ENCODE measurements at regions not wholly inside any gene's neighbourhood (a gene's known extent, or its start where the extent isn't known, plus 50 kb on each side); places are given as distances from the start of the nearest gene placed in this dataset.
A peak's percentile ranks its signal among the peaks of the same experiment; 100 is the strongest.

DNA sequence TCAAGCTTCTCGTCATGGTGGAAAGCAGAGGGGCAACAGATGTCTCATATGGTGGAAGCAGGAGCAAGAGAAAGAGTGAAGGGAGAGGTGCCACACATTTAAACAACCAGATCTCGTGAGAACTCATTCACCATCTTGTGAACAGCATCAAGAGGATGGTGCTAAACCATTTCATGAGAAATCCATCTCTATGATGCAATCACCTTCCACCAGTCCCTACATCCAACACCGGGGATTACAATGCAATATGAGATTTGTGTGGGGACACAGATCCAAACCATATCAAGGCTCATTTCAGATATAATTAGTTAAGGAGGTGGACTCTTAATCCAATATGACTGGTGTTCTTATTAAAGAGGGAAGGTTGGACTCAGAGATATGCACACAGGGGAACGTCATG is 272.8 kb downstream of the KCNS3 start:
- no peak for DNase-seq (ENCODE audit: low read depth, low spot score)

DNA sequence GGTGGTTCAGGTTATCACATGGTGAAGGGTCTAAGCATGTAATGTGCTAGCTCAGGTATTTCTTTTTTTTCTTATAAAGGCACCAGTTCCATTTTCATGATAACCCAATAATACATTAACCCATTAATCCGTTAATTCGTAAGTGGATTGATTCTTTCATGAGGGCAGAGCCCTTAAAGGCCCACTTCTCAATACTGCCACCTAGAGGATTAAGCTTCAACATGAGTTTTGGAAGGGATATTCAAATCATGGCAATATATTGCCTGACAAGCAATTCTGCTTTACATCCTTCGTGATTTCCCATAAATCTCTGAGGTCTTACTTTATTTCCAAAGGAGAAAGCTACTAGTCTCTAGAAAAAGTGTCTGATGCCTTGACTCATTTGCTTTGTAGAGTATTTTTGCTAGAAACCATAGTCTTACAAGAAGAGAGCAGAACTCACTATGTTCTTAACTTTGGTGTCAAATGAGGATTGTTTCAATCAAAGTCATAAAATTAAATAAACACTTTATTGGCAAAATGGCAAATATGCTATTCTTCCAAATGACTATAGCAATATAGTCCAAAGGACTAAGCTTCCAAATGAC is 271.3 kb downstream of the KCNS3 start:
- DNase-seq (ENCODE audit: low read depth, low spot score) = peak; percentile 65

DNA sequence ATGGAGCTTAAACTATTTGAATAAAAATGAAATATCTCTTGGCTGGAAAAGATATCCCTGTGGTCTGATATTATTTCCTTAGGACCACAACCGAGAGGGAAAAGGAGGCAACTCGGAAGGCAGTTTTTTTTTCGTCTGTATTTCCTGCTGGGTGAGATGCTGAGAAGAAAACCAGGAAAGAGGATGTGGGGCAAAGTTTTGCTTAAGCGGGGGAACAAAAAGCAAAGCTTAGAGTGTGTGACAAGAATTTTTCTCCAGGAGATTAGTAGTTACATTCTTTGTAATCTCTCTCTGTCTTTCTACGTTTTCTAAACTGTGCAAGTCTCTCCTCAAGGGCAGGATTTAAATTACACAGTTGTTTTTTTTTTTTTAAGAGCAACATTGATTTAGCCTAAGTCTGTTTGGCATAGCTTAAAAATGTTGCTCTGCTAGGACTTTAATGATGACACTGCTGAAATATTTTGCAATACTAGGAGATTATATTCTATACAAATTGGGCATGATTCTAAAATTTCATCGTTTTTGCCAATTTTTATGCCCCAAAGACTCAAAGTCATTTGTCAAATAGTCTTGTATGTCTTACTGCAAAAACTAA is 258.5 kb downstream of the KCNS3 start:
- DNase-seq (ENCODE audit: low read depth, low spot score) = no peak

DNA sequence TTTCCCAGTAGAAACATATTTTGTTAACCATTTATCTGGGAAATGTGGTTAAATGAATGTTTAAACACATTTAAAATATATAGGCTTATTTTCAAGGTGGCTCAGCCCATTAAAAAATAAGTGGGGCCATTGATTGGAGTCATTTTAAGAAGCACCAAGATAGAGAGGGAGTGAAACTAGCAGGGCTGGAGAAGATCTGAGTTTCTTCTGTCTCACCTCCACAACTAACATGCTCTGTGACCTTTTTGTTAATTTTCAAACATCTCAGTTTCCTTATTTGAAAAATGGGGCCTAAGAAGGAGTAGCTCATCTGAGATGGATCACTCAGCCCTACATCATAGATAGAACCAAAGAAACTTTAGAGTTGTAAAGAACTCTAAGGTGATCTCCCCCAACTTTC is 254.8 kb downstream of the KCNS3 start:
- no peak for DNase-seq (ENCODE audit: low read depth, low spot score)

DNA sequence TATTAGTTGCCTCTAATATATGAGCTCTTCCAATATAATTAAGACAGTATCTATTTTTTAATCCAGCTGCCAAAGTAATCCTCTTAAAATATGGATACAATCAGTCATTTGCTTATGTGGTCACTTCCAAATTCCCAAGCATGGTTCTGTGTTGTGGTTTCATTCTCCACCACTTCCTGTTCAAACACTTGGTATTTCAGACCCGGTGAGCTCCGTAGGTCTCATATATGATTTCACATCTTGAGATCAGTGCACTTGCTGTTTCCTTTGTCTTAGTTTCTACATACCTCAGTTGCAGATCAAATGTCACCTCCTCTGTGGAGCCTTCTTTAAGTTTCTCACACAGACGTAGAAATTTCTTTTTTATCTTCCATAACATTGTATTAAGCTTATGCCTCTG is 254.2 kb downstream of the KCNS3 start:
- DNase-seq (ENCODE audit: low read depth, low spot score) = peak; percentile 58

DNA sequence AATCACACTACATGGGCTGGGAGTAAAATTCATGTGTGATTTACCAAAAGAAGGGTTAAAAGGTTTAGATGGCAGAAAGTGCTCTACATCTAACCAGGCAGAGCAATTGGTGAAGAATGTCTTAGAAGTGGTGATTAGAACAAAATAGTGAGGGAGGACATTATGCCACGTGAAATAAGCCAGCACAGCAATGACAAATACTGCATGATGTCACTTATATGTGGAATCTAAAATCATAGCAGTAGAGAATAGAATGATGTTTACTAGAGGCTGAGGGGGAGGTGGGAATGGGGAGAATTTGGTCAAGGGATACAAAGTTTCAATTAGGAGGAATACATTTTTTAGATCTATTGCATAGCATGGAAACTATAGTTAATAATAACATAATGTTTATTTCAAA is 253.3 kb downstream of the KCNS3 start:
- no peak for DNase-seq (ENCODE audit: low read depth, low spot score)

DNA sequence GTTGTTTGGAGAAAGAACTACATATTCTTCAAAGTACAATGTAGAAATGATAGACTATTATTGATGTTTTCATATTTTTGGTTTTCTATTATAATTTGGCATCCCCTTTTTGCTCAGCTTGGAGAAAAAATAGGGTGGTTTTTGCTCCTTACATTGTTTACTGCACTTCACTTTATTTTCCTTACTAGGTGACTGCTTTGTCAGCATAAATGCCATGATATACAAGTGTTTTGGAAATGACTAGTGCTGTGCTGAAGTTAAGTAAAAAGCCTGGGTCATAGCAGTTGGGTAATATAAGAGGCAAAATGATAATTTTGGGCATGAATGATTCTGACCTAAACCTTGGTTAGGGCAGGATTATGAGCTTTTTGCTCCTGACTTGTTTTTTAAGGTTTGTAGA is 250.9 kb downstream of the KCNS3 start:
- DNase-seq (ENCODE audit: low read depth, low spot score) = no peak

DNA sequence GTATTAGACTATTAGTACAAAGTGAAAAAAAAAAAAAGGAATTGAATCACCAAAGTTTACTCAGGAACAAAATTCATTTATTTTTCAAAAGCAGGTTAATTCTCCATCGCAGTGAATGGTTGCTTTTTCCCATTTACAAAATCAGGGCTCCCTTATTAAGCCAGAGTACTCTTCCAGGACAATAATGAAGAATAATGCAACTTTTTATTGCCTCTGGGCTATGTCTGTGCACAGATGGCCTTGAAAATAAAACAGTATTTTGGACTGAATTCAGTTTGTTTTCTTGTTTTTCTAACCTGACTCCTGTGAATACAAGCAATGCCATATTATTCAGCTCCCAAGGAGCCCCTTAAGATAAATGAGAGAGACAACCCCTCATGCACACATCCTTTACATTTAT is 246.8 kb downstream of the KCNS3 start:
- no peak for DNase-seq (ENCODE audit: low read depth, low spot score)

DNA sequence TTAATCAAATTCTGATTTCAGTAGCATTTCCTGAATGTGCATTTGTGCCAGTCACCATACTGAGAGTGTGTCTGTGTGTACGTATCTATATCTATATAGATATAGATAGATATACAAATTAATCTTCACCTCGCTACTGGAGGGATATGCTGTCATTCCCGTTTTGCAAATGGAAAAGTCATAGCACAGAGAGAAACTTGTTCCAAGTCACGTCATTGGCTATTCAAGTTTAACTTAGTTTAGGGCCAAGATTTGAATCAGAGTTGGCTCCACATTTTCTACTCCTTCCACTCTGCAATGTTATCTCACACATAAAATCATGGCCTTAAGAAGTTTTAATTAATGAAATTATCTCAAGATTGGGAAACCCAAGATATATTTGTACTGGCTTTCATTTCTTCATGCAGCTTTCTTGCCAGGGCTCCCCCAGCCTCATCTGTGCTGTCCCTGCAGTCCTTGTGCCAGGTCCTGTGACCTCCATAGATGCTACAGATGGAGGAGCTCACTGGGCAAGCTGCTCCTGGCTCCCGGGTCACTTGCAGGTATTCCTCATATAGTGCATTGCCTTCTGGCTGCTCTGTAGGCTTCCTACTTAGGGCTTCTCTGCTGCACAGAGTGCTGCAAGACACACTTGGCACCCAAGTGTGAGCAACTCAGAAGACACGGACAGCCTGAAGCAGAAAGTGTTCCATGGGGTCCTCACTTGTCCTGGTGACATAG is 245.8 kb downstream of the KCNS3 start:
- DNase-seq (ENCODE audit: low read depth, low spot score) = no peak

DNA sequence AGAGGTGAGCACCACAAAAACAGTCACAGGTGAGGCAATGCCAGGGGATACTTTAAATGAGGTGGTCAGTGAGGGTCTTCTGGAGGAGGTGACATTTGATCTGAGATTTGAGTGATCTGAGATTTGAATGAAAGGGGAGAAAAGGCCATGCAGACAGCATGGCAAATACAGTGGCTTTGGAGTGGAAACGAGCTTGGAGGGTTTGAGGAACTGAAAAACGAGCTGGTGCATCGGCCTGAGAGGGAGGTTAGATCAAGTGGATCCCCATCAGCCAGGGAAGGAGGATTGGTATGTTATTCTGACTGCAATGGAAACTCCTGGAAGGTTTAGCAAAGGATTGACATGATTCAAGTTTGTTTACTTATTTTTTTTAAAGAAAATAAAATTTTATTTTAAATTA is 245.1 kb downstream of the KCNS3 start:
- DNase-seq (ENCODE audit: low read depth, low spot score) = no peak

DNA sequence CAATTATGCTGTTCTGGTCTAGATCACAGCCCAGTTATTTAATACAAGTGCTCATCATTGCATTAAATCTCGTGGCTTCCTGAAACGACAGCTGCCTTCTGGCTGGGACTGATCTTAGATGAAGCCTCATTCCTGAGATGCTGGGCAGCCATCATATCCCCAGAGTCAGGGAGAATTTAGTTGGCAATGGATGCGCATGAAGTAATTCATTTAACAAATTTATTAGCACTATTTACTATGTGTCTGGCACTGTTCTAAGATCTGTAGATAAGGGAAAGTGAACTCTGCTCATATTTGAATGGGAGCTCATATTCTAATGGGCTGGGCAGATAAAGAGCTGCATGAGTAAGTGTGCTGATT is 244.7 kb downstream of the KCNS3 start:
- no peak for DNase-seq (ENCODE audit: low read depth, low spot score)

DNA sequence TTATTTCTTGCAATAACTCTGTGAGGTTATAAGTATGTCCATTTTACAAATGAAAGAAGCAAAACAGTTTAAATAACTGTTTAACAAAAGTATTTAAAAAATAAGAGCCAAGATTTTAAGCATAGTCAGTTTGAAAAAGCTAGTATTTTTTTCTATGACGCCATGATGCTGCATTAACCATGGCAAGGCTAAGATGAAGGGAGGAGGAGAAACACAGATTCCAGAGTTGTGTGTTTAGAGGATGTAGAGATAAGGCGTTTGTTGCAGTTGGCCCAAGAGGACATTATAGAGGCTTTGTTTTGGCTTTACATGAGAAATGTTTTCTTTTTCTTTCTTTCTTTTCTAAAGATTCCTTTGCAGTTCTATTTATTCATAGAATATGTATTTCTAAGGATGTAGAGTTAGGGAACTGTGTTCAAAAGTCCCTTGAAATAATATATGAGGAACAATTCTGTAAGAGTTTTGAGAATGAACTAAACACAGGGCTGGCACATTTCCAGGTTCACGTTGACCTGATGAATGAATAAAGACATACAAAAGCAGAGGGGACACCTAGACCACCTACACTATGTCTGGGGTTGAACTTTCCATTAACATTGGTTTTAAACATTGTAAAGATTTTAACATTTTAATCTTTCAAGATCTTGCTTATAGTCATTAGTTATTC is 244.2 kb downstream of the KCNS3 start:
- DNase-seq (ENCODE audit: low read depth, low spot score) = no peak

DNA sequence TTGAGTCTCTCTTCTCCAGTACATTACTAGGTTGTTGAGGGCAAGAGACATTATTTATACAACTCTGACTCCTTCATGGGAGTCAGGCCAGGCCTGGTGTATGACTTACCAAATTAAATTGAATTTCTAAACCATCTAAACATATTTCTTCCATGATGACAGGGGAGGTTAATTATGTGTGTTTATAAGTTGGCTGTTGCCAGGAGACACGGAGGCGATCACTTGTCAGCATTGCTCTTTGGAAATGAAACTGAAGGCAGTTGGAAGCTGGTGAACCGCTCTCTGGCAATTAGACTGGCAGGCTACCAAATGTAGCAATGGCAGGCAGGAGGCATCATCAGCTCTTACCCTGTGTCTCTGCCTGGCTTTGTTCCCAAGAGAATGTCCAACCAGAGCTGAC is 241.4 kb downstream of the KCNS3 start:
- DNase-seq (ENCODE audit: low read depth, low spot score) = peak; percentile 60

DNA sequence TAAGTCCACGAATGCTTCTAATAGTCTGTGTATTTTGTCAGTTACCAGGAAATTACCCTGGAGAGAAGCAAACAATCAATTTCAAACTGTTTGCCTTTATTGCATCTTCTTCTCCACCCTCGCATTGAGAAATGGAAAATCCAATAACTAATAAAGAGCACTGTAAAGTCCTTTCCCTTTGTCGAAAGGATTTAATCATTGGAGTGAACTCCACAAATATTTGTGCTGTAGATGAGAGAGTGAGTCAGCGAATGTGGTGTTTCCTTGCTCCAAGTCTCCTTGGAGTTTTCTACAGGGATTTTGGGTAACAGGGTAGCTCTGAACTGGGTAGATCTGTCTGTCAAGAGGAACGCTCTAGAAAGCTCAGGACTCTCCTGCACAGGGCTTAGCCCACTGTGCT is 240.2 kb downstream of the KCNS3 start:
- peak; percentile 37 for DNase-seq (ENCODE audit: low read depth, low spot score)

DNA sequence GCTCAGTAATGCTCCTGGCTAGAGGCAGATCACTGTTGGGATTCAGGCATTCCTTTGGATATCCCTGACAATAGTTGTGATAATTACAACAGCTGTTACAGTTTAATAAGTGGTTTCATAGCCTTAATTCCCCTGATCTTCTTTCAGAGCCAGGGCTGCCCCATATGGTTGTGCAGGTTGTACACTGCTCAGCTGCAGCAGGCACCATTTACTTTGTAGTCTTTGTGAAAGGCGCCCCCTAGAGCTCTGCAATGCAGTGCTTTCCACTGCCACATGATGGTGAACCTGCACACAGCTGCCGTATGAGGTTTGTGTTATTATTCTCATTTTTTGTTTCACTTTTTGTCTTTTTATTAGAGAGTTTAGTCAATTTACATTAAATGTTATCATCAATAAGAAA is 239.1 kb downstream of the KCNS3 start:
- peak; percentile 23 for DNase-seq (ENCODE audit: low read depth, low spot score)

DNA sequence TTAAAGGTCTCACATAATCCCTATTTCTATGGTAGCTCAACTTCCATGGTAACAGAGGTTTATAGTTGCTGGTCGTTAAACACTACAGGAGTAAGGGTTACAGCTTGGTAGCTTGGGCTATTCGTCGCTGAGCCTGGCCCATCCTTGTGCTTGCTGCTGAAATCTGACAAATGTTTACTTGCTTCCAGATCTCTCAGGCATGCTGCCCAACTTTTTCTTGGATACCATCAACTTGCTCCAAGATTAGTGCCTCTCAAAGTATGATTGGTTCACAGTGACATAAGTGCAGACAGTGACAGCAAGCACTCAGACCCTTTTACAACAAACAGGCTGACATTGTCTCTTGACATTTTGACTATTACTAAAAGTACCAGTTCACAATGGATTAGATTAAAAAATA is 231.8 kb downstream of the KCNS3 start:
- no peak for DNase-seq (ENCODE audit: low read depth, low spot score)

DNA sequence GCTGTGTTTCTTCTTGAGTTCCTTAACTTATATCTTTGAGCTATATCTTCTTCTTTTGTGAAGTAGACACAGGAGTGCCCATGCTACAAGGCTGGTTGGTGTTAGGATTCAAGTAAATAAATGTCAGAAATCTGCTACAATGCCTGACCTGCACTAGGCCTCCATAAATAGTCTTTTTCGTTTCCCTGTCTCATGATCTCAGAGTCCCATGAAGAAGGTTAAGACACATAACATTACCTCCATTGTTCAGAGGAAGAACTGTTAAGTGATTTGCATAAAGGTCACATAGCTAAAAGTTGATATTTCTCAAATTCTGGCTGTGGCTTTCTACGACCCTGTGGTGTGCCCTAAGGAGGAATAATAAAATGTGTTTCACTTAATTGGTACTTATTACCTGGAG is 228.4 kb downstream of the KCNS3 start:
- DNase-seq (ENCODE audit: low read depth, low spot score) = no peak

DNA sequence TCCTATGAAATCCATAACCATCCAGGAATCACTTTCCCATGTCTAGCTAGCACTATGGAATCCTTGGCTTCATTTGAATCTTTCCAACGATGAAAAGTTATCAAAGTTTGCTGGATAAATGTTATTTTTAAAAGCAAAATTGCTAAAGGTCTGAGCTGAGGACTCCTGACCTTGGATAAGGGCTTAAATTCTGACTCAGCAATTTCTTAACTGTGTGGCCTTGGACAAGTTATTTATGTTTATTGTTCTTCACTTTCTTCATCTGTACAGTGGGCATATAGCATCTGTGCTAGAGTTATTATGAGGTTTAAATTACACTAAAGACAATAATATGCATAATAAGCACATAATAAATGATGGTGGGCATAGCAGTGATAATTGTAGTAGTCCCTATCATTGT is 227.5 kb downstream of the KCNS3 start:
- DNase-seq (ENCODE audit: low read depth, low spot score) = no peak

DNA sequence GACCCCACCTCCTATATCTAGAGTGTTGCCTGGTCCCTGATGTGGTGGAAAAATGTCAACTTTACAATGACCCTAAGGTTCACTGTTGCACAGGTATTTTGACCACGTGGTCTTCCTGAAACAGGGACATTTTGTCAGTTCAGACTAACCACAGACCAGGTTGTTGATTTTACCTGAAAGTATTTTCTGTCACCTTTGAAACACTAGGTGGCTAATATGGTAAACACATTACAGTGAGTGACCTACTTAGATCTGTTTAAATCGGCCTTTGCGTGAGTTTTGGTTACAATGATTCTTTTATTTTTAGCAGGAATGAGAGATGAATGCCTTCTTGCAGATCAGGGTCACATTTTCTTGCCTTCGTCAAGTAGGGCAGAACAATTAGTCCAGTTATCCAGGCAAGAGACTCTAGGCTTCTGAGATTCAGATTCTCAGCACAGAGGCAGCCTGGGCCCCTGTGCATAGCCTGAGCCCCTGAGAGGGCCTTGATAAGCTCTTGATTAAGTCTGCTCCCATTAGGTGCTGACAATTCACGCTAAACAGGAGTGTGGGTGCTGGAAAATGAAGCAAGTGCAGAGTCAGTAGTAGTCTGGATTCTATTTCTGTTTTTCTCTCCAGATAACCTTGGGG is 226.2 kb downstream of the KCNS3 start:
- DNase-seq (ENCODE audit: low read depth, low spot score) = no peak

DNA sequence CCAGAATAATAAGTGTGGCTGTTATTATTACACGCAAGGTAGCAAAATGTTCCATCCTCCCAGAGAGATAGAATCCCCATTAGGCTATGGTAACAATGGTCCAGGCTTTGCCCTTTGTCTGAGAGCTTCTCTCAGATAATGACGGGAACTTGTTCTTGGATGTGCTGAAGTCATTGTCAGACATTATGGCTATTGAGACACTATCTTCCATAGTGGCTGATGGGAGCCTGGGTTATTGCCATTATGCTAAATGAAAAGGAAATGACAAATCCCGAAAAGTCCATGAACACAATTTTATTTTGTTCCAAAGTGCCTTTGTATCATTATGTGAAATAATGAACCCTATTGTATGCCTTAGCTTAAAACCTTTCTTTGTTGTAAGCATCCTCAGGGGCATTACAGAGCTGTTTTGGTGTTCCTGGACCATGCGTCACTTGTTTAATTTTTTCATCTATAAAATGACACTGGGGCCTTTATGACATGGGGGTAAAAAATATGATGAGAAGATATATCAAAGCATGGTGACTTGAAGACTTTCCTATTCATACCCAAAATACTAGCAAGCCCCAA is 218.5 kb downstream of the KCNS3 start:
- DNase-seq (ENCODE audit: low read depth, low spot score) = no peak

DNA sequence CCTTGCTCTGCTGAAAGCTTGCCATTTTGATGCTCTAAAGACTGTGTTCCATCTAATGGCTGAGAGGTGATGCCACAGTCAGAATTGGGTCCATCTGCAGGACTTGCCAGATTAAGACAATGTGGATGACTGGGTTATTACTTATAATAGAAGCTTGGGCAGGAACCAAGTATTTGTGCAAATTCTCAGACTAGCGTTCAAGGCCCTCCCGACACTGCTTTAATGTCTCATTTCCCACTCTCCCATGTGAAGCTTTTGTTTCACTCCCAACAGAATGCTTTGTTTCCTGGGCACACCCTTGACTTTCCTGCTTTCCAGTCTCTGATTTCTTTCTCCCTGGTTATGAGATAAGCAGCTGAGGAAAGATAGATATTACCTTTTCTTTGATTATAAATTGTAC is 215.8 kb downstream of the KCNS3 start:
- DNase-seq (ENCODE audit: low read depth, low spot score) = no peak

DNA sequence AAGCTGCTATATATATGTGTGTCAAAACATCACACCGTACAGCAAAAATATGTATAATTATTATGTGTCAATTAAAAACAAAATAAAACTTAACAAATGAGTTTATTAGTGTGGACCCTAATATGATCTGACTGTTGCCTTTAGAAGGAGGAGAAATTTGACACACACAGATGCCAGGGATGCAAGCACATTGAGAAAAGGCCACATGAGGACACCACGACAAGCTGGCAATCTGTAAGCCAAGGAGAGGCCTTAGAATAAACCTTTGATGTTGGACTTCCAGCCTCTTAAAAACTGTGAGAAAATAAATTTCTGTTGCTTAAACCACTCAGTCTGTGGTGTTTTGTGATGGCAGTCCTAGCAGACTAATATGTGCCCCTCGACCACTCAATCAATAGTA is 214.7 kb downstream of the KCNS3 start:
- no peak for DNase-seq (ENCODE audit: low read depth, low spot score)

Measured in astrocyte of the hippocampus (primary cell).